GM19467 (cell line): ENCODE measurements at regions not wholly inside any gene's neighbourhood (a gene's known extent, or its start where the extent isn't known, plus 50 kb on each side); places are given as distances from the start of the nearest gene placed in this dataset.
A peak's percentile ranks its signal among the peaks of the same experiment; 100 is the strongest.
"Not testable (repeated sequence)": the region's sequence is repeated elsewhere in the genome, so short reads cannot be mapped to it uniquely, and the experiment has no call there.

Experiments
- ATAC-seq: cut with Tn5 transposase; IDR thresholded peaks from one replicate; pipeline ENCODE4 v1.9.1; 2021; ENCODE audit warnings: mild to moderate bottlenecking, moderate library complexity; ENCODE audit not compliant: unreplicated experiment

GRCh38 chr13:81031996-81032395 is 691.1 kb upstream of the SPRY2 start:
- no peak for ATAC-seq

- no peak for ATAC-seq
Measured at GRCh38 chr13:81025091-81025490, 684.2 kb upstream of the SPRY2 start.

GRCh38 chr13:81021284-81021840 is 680.4 kb upstream of the SPRY2 start:
- ATAC-seq = no peak

GRCh38 chr13:81020010-81020409 is 679.1 kb upstream of the SPRY2 start:
- ATAC-seq = no peak

- ATAC-seq = no peak
Measured at GRCh38 chr13:81018936-81019335, 678.0 kb upstream of the SPRY2 start.

GRCh38 chr13:81017513-81018152 is 676.7 kb upstream of the SPRY2 start:
- ATAC-seq = peak; percentile 77

GRCh38 chr13:81012031-81012430 is 671.1 kb upstream of the SPRY2 start:
- no peak for ATAC-seq

GRCh38 chr13:81001828-81002385 is 661.0 kb upstream of the SPRY2 start:
- ATAC-seq = no peak

GRCh38 chr13:80998603-80999002 is 657.7 kb upstream of the SPRY2 start:
- ATAC-seq = not testable (repeated sequence)

GRCh38 chr13:80989747-80990146 is 648.8 kb upstream of the SPRY2 start:
- ATAC-seq = no peak

- no peak for ATAC-seq
Measured at GRCh38 chr13:80989241-80989640, 648.3 kb upstream of the SPRY2 start.

- no peak for ATAC-seq
Measured at GRCh38 chr13:80988391-80989151, 647.6 kb upstream of the SPRY2 start.

- ATAC-seq = peak; percentile 99
Measured at GRCh38 chr13:80979035-80979641, 638.2 kb upstream of the SPRY2 start.

GRCh38 chr13:80977168-80977567 is 636.2 kb upstream of the SPRY2 start:
- ATAC-seq = no peak

- no peak for ATAC-seq
Measured at GRCh38 chr13:80975903-80976302, 635.0 kb upstream of the SPRY2 start.

- no peak for ATAC-seq
Measured at GRCh38 chr13:80973721-80974120, 632.8 kb upstream of the SPRY2 start.

GRCh38 chr13:80972857-80973478 is 632.0 kb upstream of the SPRY2 start:
- no peak for ATAC-seq

- ATAC-seq = no peak
Measured at GRCh38 chr13:80965097-80965496, 624.2 kb upstream of the SPRY2 start.

GRCh38 chr13:80962855-80963254 is 621.9 kb upstream of the SPRY2 start:
- no peak for ATAC-seq

- ATAC-seq = no peak
Measured at GRCh38 chr13:80962173-80962572, 621.2 kb upstream of the SPRY2 start.

GRCh38 chr13:80957019-80957655 is 616.2 kb upstream of the SPRY2 start:
- ATAC-seq = no peak
